Kidney capillary endothelial cell (primary cell): ENCODE measurements at regions not wholly inside any gene's neighbourhood (a gene's known extent, or its start where the extent isn't known, plus 50 kb on each side); places are given as distances from the start of the nearest gene placed in this dataset.
"Not testable (repeated sequence)": the region's sequence is repeated elsewhere in the genome, so short reads cannot be mapped to it uniquely, and the experiment has no call there.

Experiments
- DNase-seq: peaks from one replicate; pipeline ENCODE4 v3.0.0-alpha.2; 2018; ENCODE audit warnings: low spot score

- no peak for DNase-seq
These were observed 532.4 kb upstream of the ITGA1 start for GRCh38 chr5:52255308-52255707.

- no peak for DNase-seq
These were observed 524.9 kb upstream of the ITGA1 start for GRCh38 chr5:52262844-52263243.

- no peak for DNase-seq
These were observed 518.3 kb upstream of the ITGA1 start for GRCh38 chr5:52269401-52269800.

GRCh38 chr5:52269859-52270258 is 517.9 kb upstream of the ITGA1 start:
- DNase-seq, result no peak

GRCh38 chr5:52275639-52276038 is 512.1 kb upstream of the ITGA1 start:
- DNase-seq, result no peak

GRCh38 chr5:52277101-52277500 is 510.6 kb upstream of the ITGA1 start:
- DNase-seq, result no peak

- DNase-seq, result no peak
These were observed 505.1 kb upstream of the ITGA1 start for GRCh38 chr5:52282647-52283046.

GRCh38 chr5:52283221-52283620 is 504.5 kb upstream of the ITGA1 start:
- no peak for DNase-seq

- DNase-seq, result no peak
These were observed 486.9 kb upstream of the ITGA1 start for GRCh38 chr5:52300703-52301372.

GRCh38 chr5:52304816-52305215 is 482.9 kb upstream of the ITGA1 start:
- not testable (repeated sequence) for DNase-seq

GRCh38 chr5:52328220-52328806 is 459.4 kb upstream of the ITGA1 start:
- no peak for DNase-seq

- DNase-seq, result no peak
These were observed 456.0 kb upstream of the ITGA1 start for GRCh38 chr5:52331725-52332124.

- no peak for DNase-seq
These were observed 453.3 kb upstream of the ITGA1 start for GRCh38 chr5:52334367-52334766.

GRCh38 chr5:52339285-52339684 is 448.4 kb upstream of the ITGA1 start:
- DNase-seq, result no peak

- DNase-seq, result no peak
These were observed 445.4 kb upstream of the ITGA1 start for GRCh38 chr5:52342361-52342760.

- DNase-seq, result peak; percentile 26
These were observed 431.3 kb upstream of the ITGA1 start for GRCh38 chr5:52356311-52356918.

- DNase-seq, result no peak
These were observed 428.5 kb upstream of the ITGA1 start for GRCh38 chr5:52359261-52359660.

GRCh38 chr5:52360985-52361384 is 426.7 kb upstream of the ITGA1 start:
- no peak for DNase-seq

GRCh38 chr5:52374286-52374685 is 413.4 kb upstream of the ITGA1 start:
- DNase-seq, result no peak

- DNase-seq, result no peak
These were observed 411.7 kb upstream of the ITGA1 start for GRCh38 chr5:52375969-52376368.

GRCh38 chr5:52376592-52376991 is 411.1 kb upstream of the ITGA1 start:
- DNase-seq, result no peak

GRCh38 chr5:52378237-52378636 is 409.5 kb upstream of the ITGA1 start:
- no peak for DNase-seq

GRCh38 chr5:52388349-52388748 is 399.4 kb upstream of the ITGA1 start:
- no peak for DNase-seq

GRCh38 chr5:52392321-52392720 is 395.4 kb upstream of the ITGA1 start:
- DNase-seq, result no peak
